Suppressor macrophage (primary cell): ENCODE measurements at regions not wholly inside any gene's neighbourhood (a gene's known extent, or its start where the extent isn't known, plus 50 kb on each side); places are given as distances from the start of the nearest gene placed in this dataset.
A peak's percentile ranks its signal among the peaks of the same experiment; 100 is the strongest.

ENCODE experiments used
- DNase-seq, 4 experiments: peaks; one replicate each; pipeline ENCODE4 v3.0.0-alpha.2; 2020 to 2022

DNA sequence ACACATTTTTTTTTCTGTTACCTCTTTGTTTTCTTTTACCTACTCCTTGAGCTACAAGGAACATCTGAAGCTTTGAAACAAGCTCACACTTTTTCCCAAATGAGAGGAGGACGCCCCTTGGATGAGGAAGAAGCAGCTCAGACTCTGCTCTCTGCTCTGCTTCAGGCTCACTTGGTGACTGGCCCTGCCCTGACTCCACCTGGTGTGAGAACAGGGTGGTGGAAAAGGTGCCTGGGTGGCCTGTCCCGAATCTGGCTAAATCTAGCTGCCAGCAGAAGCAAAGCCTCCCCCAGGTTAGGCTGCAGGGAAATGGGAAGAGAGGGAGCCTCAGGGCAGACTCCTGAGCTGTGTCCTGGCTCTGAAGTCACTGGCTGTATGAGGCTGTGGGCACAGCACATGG, 68.0 kb upstream of the CEACAM8 start:
- no peak for DNase-seq

DNA sequence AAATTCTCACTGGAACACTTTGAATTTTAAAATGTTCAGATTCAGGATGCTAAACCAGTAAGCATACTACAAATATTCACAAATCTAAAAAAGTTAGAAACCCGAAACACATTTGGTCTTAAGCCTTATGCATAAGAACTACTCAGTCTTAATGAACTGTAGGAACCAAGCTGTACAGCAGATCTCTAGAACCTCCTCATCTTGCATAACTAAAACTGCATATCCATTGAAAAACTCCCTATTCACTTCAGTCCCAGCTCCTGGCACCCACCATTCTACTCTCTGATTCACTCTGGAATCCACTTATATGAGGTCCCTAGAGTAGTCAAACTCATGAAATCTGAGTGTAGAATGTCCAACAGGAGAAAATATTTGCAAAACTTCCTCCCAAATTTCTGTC, 65.6 kb upstream of the CEACAM8 start:
- DNase-seq = no peak

DNA sequence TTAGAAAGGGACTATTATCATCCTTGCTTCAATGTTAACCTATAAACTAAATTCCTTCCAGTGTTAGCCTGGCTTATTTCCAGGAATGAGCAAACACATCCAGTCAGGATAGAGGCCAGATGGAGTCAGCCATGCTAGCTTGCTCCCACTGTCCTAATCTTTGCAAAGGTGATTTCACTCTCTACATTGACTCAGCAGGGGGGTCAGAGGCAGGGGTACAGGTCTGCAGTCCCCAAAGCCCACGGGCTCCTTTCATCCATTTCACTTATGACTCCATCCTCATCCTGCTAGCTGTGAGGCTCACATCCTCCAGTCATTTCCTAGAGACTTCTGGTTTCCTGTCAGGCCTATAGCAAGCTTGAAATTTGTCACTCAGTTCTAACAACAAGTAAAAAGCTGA, 63.4 kb upstream of the CEACAM8 start:
- no peak for DNase-seq

DNA sequence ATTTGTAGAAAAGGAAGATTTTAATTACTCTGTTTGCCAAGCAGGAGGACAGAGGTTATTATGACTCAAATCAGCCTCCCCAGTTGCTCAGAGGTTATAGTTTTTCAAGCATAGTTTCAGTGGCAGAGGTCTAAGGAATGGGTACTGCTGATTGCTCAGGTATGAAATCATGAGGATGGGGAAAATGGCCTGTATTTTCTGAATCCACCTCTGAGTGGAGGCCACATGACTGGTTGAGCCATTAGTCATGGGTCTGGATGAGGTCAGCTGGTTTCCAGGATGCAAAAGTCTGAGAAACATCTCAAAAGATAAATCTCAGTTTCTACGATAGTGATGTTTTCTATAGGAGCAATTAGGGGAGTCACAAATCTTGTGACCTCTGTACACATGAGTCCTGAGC, 62.8 kb upstream of the CEACAM8 start:
- DNase-seq = no peak

DNA sequence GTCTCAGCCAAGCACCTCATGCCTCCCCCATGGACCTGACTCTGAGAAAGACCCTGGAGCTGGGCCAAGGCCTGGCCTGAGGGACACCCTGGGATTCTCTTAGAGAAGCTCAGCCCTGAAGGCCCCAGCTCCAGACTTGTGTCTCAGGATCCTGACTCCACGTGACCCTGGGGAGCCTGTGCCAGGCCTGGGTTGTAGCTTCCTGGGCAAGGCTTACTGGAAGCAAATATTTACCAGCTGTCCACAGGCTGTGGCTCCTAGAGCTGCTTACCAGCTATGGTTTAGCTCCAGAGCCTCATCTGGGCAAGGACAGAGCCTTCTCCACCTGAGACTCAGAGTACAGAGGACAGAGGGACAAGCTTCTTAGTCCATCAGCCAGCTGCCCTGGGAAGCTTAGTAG, 61.0 kb upstream of the CEACAM8 start:
- no peak for DNase-seq

DNA sequence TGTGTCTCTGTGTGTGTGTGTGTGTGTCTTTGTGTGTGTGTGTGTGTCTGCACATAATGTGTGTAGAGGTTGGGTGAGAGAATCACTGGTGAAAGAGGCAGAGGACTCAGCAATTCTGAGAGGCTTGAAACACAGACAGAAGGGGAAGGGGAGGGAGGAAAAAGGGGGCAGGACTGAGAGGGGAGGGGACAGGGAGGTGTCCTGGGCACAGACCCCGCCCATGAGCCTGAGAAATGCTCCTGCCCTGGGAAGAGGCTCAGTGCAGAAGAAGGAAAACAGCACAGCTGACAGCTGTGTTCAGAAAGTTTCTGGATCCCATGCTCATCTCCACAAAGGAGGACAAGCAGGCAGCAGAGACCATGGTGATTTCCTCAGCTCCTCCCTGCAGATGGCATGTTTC, 59.1 kb upstream of the CEACAM8 start:
- peak in 2 of 4 experiments; percentile 8 to 14 for DNase-seq

DNA sequence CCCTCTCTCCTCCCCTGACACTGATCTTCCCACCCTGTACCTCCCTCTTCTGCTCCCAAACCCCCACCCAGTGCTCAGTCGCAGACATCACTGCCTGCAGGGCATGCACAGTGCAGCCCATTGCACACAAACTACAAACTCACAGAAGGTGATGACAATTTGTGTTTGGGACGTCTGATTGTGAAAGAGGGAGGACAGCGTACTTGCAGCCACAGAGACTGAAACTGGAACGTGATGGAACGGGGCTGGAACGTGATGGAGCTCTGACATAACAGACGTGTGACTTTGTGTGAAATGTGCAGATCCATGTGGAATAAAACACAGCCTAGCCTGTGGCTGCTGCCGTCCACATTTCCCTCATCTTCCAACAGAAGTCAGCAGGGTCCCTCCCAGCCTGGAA, 57.3 kb upstream of the CEACAM8 start:
- DNase-seq = no peak
